ENCODE measurements at regions not wholly inside any gene's neighbourhood (a gene's known extent, or its start where the extent isn't known, plus 50 kb on each side); places are given as distances from the start of the nearest gene placed in this dataset.

GRCh38 chr6:137782166-137783039 is 84.7 kb upstream of the TNFAIP3 start:
- DNase-seq: no peak

DNA sequence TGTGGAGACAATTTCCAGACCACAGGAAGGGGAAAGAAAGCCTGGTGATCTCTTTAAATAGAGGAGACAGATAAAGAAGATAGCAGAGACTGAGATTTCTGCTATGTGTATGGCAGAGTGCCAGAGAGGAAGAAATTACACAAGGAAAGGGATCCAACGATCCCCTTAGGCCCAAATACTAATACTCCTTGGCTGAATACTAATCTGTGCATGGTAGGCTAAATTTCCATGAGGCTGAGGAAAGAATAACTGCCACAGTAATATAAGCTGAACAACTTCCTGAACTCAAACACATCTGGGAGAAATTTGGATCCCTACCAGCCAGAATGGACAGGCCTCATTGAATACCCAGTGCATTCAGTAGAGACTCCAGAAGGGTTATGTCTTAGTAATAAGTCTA is 83.3 kb upstream of the TNFAIP3 start:
- no peak for DNase-seq

- DNase-seq: no peak
Observed at GRCh38 chr6:137784583-137784982, 82.5 kb upstream of the TNFAIP3 start.

GRCh38 chr6:137787016-137787415 is 80.0 kb upstream of the TNFAIP3 start:
- no peak for DNase-seq

DNA sequence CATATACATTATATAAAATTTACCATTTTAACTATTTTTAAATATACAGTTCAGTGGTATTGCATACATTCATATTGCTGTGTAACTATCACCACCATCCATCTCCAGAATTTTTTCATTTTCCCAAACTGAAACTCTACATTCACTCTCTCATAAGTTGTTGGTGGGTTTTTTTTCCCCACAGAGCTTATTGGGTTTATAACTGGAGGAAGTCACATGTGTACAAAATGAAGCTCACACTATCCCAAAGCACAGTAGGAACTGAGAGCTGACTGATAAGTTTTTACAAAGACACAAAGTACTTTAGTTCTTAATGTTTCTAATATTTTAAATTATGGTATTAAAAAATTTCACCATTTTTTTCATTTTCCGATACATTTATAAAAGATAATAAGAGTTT is 78.8 kb upstream of the TNFAIP3 start:
- no peak for DNase-seq

GRCh38 chr6:137791281-137792159 is 75.5 kb upstream of the TNFAIP3 start:
- DNase-seq: no peak

- DNase-seq: no peak
Observed at GRCh38 chr6:137792160-137793033, 74.7 kb upstream of the TNFAIP3 start.

DNA sequence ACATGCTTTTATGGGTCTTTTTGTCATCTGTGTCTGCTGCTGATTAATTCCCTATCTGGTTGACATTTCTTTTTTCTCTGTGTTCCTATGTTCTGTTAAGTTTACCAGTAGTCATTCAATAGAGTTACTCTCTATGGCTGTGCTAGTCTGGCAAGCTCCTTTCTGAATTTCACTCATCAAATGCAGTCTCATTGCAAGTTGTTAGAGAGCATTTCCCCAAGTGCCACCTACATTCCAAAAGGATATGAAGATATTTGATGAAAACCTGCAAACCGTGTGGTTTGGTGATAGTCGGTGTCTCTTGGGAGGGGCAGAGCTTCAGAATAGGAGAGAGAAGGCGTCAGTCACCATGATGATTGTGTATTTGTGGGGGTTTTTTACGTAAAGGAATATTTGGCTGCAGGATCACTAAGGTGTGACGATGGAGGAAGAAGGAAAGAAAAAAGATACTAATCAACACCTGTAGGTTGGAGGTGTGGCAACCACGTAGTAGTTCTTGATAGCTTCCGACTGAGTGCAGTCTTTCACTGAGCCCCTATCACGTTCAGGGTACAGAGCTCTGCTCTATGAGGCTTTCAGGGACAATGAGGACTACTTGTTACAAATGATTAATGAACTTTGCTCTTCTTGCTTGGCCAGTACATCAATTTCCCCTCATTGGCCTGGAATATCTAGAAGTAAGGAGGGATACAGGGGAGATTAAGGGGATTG is 73.1 kb upstream of the TNFAIP3 start:
- no peak for DNase-seq

GRCh38 chr6:137794516-137795201 is 72.4 kb upstream of the TNFAIP3 start:
- DNase-seq: no peak

DNA sequence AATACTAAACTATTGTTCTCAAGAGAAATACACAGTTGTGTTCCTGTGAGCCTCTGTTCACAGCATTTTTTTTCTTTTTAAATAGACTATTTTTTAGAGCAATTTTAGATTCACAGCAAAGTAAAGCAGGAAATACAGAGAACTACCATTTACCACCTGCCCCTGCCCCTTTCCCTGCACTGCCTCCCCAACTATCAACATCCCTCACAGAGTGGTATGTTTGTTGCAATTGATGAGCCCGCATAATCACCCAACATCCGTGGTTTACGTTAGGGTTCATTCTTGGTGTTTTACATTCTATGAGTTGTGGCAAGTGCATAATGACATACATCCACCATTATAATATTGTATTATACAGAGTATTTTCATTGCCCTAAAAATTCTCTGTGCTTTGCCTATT is 71.6 kb upstream of the TNFAIP3 start:
- no peak for DNase-seq

- DNase-seq: no peak
Observed at GRCh38 chr6:137798261-137798660, 68.8 kb upstream of the TNFAIP3 start.

DNA sequence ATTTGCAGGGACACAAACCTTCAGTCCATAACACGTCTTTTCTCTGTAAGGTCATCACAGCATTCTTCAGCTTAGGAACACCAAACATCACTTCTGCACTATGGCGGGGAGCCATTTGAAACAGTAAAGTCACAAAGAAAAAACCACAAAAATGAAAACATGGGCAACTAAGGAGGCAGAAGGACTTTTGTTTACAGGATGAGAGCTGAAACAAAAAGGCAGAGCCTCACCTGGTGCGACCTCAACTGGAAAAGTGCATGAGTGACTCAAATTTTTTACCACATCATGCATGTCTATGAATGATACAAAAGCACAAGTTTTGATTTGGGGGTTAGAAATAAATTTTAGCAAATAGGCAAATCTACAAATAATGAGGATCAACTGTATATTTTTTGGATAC is 68.2 kb upstream of the TNFAIP3 start:
- DNase-seq: no peak

DNA sequence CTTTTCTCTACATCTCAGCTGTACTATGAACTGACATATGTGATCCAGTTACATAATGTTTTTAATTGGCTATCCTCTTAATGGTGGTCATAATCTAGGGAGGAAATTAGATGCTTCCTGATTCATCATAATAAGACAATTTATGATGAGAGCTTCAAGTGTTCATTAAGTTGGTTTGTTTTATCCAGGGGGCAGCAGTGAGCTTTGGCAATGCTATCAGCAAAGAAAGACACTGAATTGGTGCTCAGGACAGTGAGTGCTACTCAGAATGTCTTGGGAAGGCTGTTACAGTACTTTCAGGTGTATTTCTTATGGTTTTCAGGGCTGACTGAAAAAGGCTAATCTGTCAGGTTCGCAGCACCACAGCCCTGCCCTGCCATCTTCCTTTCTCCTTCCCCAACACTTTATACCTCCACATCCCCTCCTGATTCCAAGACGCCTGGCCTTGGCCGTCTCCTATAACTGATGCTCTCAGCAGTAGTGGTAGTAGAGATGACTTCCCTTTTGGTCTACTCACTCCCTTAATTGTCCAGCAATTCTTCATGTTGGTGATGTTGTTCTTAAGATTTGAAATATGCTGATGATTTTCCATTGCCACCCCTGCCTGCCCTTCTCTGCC is 67.0 kb upstream of the TNFAIP3 start:
- no peak for DNase-seq

- no peak for DNase-seq
Observed at GRCh38 chr6:137800762-137801161, 66.3 kb upstream of the TNFAIP3 start.

DNA sequence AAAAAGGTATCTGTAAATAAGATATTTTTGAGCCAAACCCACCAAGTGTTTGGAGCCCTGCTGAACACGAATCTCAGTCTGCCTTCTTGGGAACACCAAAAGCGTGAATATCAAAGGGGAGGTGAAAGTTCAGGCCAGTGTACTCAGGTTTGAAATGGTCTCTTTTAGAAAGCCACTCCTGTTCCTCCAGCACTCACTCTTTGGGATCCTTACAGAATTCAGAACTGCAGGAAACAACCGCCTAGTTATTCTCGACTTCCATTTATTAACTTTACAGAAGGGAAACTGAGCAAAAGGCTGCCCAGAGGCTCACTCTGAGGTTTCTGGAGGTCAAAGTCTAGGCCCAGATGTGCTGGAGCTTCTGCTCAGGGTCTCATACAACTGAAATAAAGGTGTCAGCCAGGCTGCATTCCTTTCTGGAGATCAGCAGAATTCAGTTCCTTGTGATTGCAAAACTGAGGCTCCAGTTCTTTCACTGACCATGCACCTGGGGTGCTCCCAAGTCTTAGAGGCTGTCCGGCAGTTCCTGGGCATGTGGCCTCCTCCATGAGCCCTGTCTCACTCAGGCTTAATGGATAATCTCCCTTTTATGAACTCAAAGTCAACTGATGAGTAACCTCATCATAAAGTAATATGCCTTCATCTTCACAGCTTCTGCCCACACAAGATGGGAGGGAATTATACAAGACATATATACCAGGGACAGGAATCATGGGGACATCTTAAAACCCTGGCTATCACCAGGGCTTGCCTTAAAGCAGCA is 65.5 kb upstream of the TNFAIP3 start:
- no peak for DNase-seq

DNA sequence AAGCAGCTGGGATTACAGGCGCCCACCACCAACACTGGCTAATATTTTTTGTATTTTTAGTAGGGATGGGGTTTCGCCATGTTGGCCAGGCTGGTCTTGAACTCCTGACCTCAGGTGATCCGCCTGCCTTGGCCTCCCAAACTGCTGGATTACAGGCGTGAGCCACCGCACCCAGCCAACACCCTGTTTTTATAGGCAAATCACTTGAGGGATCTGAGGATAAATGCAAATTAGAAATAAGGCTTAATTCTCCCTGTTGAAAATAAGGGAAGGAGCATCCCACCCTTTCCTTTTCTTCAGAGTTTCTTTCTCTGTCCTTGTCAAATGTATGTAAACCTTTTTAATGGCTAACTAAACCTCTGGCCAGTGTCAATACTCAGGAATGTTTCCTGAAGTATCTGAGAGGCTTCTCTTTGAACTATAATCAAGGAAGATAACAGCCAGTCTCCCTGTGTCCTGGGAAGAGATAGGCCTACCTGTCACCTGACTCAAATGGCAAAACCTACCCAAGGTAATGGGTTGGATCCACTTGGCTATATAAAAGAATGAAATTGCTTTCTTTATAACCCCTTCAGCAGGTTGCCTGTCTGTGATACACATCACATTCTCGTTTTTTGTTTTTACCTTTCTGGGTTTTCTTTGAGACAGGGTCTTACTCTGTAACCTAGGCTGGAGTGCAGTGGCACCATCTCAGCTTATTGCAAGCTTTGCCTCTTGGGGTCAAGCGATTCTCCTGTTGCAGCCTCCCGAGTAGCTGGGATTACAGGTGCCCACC is 64.5 kb upstream of the TNFAIP3 start:
- DNase-seq: no peak

GRCh38 chr6:137804637-137805036 is 62.4 kb upstream of the TNFAIP3 start:
- no peak for DNase-seq

- no peak for DNase-seq
Observed at GRCh38 chr6:137805622-137806021, 61.4 kb upstream of the TNFAIP3 start.
